GM18502 (cell line): ENCODE measurements at regions not wholly inside any gene's neighbourhood (a gene's known extent, or its start where the extent isn't known, plus 50 kb on each side); places are given as distances from the start of the nearest gene placed in this dataset.
"Not testable (repeated sequence)": the region's sequence is repeated elsewhere in the genome, so short reads cannot be mapped to it uniquely, and the experiment has no call there.

Experiments
- ATAC-seq: cut with Tn5 transposase; IDR thresholded peaks from one replicate; pipeline ENCODE4 v1.9.1; 2021; ENCODE audit warnings: mild to moderate bottlenecking; ENCODE audit not compliant: unreplicated experiment, poor library complexity

DNA sequence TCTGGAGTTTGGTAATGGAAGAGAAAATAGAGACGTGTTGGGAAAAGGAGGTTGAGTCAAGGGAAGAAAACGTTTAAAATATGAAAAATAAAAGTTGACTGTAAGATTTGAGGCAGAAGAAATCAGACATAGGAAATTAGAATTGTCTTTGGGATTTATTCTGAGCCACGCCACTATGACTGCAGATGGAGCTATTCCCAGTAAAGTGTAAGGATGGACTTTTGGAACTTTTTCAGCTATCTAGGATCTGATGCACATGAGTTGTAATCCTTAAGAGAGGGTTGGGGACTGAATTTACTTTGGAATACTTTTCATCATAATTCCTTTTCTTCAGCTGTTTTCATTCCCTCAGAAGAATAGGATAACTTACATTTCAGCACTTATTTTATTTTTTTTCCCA lies 336.7 kb downstream of the FAM170A start:
- ATAC-seq = no peak

DNA sequence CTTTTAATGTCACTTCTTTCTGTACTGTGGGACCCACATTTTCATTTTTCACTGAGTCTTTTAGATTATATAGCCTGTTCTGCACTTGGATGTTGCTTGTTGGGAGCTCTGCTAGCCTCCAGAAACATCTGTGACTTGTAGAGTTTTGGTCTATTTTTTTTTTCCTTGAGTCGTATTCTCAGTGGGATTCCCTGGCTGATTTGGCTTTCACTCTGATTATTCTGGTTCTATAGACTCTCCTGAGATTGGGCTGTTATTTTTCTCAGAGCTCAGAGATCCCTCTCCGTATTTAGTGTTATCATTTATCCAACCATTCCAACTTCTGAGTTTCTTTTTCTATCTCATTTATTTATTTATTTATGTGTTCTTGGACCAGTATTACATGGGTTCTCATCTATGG lies 339.3 kb downstream of the FAM170A start:
- ATAC-seq = no peak

DNA sequence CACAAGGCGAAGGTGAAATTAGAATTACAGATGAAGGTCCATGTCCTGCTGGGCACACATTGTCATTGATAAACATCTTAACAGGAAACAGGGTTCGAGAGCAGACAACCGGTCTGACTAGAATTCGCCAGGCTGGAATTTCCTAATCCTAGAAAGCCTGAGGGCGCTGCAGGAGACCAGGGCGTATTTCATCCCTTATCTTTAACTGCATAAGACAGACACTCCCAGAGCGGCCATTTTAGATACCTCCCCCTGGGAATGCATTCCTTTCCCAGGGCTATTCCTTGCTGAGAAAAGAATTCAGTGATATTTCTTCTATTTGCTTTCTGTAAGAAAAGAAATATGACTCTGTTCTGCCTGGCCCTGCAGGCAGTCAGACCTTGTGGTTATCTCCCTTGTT lies 357.7 kb downstream of the FAM170A start:
- not testable (repeated sequence) for ATAC-seq

DNA sequence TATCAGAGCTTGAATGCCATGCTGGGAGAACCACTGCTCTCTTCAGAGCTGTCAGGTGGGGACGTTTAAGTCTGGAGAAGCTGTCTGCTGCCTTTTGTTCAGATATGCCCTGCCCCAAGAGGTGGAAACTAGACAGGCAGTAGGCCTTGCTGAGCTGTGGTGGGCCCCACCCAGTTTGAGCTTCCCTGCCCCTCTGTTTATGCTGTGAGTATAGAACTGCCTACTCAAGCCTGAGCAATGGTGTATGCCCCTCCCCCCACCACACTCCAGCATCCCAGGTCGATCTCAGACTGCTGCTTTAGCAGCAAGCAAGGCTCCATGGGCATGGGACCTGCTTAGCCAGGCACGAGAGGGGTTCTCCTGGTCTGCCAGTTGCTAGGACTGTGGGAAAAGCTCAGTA lies 362.3 kb downstream of the FAM170A start:
- no peak for ATAC-seq

DNA sequence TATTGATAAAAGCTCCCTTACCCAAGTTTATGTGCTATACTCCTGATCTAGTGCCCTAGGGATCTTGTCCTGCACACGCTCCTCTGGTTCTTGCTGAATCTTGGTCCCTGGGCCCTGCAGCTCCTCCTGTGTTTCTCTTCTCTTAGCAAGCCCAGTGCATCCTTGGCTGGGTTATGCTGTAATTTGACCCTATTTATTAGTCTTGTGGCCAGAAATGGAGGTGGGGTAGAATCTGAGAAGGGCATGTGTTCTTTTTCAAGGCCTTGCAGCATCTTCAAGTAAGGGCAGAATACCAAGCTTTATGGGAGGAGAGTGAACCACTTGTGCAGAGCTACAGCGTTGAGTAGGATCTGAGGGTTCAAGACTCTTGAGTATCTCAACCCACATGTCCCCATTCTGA lies 366.8 kb downstream of the FAM170A start:
- ATAC-seq = no peak

DNA sequence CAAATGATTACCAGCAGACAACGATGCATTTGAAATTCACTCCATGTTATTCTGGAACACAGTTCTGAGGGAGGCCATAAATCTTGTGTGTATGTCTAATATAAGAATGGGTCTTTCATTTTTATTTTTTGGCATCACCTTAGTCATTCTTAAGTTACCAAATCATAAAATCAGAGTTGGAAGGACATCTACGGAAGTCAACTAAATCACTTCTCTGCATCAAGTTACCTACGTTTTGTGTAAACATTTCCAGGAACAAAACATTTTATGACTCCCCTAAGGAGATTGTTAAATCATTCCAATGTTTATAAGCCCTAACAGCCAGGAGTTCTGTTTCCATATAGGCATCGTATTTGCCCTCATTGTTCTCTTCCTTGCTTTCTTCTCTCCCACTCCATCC lies 378.2 kb downstream of the FAM170A start:
- no peak for ATAC-seq

DNA sequence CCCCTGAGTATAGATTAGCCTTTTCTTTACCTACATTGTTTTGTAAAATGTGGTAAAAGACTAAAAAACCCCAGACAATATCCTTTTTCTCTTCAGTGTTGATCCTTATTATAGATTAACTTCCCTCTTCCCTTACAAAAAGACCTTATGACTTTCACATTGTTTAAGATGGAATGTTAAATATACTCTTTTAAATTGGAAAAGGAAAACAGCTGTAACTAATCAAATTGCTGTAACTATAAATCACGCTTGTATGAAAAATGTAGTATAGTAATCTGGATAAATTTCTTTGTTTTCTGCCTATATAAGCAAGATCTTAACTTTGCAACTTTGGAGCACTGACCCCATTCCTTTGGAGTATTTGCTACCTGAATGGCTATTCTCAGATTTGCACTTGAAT lies 383.1 kb downstream of the FAM170A start:
- no peak for ATAC-seq

DNA sequence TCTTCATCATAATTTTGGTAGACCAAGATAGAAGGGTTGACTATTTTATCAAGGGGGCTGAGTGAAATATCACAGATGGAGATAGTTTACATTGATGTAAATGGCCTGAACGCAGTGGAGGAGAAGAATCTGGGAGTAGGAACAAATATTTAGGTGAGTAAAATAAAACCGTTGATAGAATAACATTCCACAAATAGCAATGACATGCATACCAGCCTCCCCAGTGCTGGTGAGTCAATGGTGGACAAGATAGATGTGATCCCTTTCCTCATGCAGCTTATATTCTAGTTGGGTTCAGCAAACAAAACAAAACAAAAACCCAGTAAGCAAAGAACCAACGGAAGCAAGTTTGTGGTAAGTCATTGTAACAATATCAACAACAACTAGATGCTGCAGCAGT lies 385.2 kb downstream of the FAM170A start:
- no peak for ATAC-seq

DNA sequence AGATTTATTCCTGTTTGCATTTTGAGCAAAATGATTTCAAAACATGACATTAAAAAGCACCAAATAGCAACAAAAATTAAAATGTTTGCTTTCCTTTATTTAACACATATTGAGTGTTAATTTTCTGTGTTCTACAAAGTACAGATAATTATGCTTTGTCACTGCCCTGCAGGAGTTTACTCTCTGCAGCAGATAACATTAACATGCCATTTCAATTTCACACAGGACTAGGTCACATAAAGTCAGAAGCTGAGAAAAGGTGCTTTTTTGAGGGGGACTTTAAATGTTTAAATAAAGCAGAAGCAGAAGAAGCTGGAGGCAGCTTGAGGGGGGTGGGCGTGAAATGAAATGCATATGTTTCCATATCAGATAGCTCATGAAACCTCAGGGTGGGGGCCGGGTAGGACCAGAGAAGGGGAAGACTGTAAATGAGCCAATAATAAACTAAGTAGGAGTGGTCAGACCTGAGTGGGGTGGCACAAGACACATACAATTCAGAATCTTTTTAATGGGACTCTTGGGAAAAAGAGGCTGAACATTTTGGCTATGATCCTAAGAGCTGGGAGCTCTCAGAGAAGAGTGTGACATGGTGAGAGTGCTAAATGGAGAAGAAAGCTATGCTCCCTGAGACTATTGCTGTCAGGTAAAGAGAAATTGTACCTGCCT lies 387.5 kb downstream of the FAM170A start:
- no peak for ATAC-seq

DNA sequence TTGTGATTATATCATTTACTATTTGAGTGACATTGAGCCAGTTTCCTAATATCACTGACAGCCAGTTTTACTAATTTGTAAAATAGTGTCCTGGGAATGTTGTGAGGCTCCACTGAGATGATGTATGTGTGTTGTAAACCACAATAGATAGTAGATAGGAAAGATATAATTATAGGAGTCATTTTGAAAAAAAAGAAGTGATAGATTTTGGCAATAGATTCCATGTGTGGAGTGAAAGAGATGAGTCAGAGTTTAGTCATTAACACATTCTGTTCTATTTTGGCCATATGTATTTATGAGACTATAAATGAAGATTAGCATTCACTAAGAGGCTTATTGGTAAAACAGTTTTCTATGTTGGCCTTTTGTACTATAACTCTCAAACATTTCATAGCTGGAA lies 388.2 kb downstream of the FAM170A start:
- no peak for ATAC-seq

DNA sequence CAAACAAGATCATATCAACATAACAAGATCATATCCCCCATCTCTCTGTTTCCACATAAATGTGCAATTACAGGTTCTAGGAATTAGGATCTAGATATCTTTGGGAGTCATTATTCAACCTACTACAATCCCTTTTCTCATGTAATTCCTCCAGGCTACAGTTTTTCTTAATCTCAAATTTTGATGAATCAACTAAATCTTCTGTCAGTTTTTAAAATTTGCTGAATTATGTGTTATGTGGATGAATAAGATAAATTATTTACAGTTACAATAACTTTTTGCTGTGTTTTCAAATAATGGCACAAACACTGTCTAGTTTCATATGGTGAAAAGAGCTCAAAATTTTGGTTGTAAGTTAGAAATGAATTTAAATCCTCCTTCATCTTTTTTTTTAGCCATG lies 405.8 kb downstream of the FAM170A start:
- ATAC-seq = no peak

DNA sequence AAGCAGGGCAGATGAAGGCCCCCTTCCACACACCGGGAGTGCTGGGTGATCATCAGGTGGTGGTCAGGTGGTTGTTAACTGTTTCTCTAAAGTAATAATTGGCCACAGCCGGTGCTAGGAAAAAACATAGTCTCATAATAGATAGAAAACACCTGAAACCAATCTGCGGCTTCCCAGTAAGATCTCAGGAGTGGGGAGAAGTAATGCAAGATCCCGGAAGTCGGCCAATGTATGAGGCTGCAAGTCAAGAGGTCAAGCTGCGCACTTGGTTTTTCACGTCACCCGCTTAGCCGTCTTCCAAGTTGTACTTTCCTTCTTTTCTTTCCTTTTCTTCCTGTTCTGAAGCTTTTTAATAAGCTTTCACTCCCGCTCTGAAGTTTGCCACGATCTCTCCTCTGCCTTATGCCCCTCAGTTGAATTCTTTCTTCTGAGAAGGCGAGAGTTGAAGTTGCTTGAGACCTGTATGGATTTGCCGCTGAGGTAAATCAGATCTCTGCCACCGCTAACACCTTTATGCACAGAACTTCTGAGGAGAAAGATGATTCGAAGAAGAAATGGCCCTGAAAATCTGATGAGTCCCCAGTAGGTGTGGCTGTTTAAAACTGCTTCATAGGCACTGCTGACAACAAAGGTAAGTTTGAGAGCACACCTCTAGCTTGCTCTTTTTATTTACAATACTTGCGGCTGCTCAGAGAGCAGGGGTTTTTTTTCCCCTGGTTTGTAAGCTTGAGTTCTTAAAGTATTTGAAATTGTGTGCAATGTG lies 406.6 kb downstream of the FAM170A start:
- no peak for ATAC-seq

DNA sequence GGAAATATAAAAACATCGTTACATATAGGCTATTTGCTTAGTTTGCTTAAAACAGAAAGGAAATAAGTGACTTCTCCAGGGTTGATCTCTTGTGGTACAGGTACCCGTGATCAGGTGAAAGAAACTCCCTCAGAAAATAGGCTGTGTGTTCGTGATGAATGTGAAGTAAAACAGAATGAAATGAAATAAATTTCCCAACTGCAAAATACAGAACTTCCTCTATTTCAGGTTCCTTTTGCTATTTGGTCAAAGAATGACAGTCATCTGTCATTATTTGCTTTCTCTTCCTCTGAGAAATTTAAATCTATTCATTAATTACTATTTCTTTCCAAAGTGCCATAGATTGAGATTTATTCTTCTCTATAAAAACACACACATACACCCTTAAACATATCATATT lies 408.1 kb downstream of the FAM170A start:
- no peak for ATAC-seq

DNA sequence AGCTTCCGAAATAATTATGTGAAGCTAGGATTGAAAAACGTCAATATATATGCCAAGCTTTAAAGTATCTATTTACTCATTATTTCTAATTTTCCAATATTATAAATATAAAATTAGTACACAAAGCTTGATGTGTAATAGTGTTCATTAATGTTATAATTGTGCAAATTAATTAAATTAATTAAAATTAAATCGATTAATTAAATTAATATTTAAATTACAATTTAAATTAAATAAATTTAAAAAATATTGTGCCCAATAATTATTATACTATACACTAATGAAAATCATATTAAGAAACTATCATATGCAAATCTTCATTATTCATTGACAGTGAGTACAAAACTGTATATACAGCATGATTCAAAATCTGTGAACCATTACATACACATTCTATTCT lies 409.8 kb downstream of the FAM170A start:
- no peak for ATAC-seq

DNA sequence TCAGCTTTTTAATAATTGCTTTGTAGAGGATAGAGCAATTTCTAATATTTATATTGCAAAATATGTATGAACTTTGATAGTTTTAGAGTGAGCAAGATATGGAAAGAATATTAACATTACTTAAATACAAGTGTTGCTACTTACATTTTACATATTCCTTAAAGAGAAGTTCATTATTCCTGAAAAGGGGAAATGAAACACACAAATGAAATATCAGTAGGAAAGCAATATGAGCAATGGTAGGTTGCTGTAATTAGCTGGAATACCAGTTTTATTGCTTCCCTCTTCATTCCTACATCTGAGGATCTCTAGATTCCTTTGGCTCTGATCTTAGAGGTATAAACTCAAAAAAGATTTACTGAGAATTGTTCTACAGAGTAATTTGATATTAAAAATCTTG lies 414.1 kb downstream of the FAM170A start:
- ATAC-seq = no peak

DNA sequence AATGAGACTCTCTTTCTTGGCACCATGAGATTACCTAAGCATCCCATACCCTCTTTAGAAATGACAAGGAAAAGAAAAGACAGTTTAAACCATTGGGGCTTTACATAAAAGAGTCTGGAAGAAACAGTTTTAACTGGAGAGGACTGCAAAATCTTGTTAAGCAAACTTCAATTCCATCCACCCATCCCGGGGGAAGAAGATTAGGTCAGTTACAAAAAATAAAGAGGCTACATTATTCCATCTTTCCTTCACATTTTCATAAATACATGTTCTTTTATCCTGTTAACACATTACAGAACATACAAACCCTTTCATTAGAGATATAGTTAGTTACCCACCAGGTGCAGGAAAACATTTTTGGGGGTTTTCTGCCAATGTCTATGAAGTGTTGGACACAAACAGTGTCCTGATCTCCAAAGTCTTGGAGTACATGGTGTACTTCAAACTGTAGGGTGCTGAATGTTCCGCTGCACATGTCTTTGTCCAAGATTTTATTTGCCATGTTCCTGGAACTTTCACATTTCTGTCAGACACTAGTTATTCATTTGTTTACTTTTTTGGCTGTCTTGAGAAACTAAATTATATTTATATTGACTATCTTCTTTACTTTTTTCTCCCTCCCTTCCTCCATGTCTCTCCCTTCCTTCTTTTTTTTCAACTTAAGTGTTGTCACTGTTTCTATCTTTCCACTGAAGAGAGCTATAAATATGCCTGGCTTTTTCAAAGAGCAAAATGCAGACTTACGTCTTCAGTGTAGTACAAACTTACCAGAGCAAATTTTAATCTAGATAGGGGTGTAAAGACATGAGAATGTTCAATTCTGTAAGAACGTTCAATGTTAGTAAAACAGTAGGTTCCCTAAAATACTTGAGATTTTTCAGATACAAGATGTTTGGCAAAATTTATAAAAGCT lies 410.9 kb upstream of the PRR16 start:
- ATAC-seq = no peak

DNA sequence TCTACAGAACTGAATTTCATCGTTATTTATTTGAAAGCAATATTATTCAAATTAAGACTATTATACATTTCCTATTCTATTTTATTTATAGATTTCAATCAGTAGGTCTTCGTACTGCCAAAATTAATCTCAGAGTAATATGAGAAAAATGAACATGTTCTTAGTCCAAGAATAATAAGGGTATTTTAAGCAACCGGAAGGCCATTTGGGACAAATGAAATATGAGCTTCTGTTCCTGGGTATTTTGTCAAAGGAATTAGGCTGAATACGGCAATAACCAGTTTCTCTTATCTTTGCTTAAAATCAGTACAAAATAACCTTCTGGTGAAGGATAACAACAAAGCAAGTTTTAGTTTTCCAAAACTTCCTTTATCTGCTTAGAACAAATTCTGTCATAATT lies 410.3 kb upstream of the PRR16 start:
- ATAC-seq = no peak

DNA sequence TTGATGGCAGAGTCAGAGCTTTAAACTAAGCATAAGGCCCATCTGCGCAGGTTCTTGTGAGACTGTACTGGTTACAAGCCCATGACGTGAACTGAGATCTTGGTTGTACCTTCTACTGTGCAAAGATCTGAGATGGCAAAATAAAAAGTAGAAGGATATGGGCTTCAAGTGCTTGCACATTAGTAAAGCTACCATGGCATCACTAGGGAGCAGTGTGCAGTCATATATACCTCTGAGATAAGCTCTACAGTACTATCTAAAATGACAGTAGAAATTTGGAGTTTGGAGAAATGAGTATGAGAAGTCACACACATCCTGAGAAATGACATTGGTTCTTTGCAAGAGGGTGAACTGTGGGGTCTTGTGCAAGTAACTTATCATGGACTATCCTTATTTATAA lies 408.2 kb upstream of the PRR16 start:
- ATAC-seq = no peak

DNA sequence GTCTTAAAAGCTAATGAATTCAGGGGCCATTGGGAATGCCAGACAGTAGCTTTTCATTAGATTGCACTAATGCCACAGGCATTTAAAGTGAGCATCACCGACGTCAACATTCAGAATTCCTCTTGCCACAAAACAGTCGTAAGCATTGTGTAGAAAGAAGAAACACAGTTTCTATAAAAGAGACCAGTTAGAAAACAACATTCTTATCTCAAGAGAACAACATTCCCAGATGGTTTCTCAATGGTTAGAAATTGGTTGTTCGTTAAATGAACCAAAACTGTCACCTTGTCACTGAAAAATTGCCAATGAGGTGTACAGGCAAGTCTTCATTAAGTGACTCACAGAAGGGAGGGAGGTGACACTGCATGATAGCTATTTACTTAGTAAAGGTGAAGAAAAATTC lies 401.6 kb upstream of the PRR16 start:
- ATAC-seq = no peak

DNA sequence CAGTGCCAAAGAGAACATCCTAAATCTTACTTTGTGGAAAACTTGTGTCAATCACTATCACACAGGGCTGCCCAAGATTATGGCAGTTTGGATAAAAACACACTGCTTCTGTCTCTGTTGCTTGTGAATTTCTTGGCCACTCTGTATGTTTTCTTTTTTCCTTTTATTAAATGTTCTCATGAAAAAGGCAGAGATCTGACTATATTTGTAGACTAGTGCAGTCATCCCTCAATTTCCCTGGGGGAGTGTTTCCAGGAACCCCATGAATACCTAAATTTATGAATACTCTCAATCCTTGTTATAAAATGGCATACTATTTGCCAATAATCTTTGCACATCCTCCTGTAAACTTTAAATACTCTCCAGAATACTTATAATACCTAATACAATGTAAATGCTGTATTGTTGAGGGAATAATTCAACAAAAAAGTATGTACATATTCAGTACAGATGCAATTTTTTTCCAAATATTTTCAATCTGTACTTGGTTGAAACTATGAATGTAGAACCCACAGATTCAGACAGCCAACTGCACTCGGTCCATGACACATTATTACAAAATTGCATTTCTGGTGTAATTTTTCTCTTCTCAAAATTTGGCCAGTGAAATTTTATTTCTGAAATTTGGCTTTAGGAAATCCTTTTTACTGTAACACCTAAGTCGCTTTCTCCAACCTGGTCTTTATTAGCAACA lies 391.9 kb upstream of the PRR16 start:
- ATAC-seq = no peak

DNA sequence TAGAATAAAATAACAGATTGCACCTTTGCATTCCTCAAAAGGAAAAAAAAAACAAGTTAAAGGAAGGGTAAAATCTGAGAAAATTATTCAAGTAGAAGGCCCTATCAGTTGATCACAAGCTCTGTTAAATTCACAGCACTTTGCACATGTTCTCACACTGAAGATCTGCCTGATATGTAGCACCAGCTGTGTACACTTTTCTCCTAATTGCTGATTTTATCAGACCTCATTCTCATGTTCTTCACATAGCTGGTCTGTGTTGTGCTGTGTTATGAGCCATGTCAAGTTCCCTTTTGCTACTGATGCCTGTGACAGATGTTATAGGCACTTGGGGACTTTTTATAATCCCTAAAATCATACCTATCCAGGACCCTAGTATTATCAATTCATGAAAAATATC lies 390.4 kb upstream of the PRR16 start:
- ATAC-seq = no peak
